PC-3 (cell line): ENCODE measurements at regions not wholly inside any gene's neighbourhood (a gene's known extent, or its start where the extent isn't known, plus 50 kb on each side); places are given as distances from the start of the nearest gene placed in this dataset.

Experiments
- CTCF ChIP-seq: fragments of 300-600 bp; sonication (generic); conservative IDR thresholded peaks from 2 replicates; pipeline ENCODE4 v1.5.1; 2017; ENCODE audit warnings: antibody characterized with exemption, low read depth, mild to moderate bottlenecking, low read length
- EZH2 ChIP-seq: fragments of 300-600 bp; sonication (generic); IDR thresholded peaks from one replicate; pipeline ENCODE4 v1.6.1; 2017; ENCODE audit warnings: antibody characterized with exemption, mild to moderate bottlenecking, low read length; ENCODE audit not compliant: unreplicated experiment
- EZH2phosphoT487 ChIP-seq: fragments of 300-600 bp; sonication (generic); IDR thresholded peaks from 2 replicates; pipeline ENCODE4 v1.6.1; 2018; ENCODE audit warnings: mild to moderate bottlenecking, antibody characterized with exemption, low read length, borderline replicate concordance

GRCh38 chr10:28776519-28776918 is 99.2 kb downstream of the BAMBI start:
- no peak for TF ChIP-seq EZH2
- TF ChIP-seq CTCF: no peak
- no peak for TF ChIP-seq EZH2phosphoT487
